22Rv1 (cell line): ENCODE measurements at regions not wholly inside any gene's neighbourhood (a gene's known extent, or its start where the extent isn't known, plus 50 kb on each side); places are given as distances from the start of the nearest gene placed in this dataset.

ENCODE experiments used
- CTCF ChIP-seq: fragments of 450-650 bp; IDR thresholded peaks from 2 replicates; pipeline ENCODE4 v1.5.1; 2017; ENCODE audit warnings: mild to moderate bottlenecking
- ZFX ChIP-seq: fragments of 450-650 bp; IDR thresholded peaks from 2 replicates; pipeline ENCODE4 v1.6.1; 2017; ENCODE audit warnings: antibody characterized with exemption, borderline replicate concordance

GRCh38 chr16:61555718-61556441 lies 480.4 kb downstream of the CDH8 start:
- TF ChIP-seq CTCF (no peak), ZFX (no peak)
